ENCODE measurements at regions not wholly inside any gene's neighbourhood (a gene's known extent, or its start where the extent isn't known, plus 50 kb on each side); places are given as distances from the start of the nearest gene placed in this dataset.

DNA sequence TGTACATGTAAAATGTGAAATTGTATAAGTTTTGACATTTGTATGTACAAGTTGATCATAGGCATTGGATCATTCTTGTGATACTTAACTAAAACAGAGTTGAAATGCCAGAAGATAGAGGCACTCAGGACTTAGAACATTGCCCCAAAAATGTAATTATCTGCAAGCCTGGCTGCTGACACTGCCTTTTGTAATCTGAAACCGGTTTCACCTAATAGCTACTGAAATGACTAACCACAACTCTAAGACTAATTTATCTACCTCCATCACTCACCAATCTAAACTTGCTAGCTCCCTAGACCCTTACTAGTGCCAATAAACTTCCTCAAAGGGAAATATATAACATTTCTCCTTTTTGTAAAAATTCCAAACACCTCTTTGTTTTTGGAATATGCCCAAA, 2596.2 kb downstream of the PCDH9 start:
- H3K27ac ChIP-seq = no peak overlapping the region
- no peak overlapping the region for H3K4me3 ChIP-seq
- H3K4me1 ChIP-seq = no peaks in the 10 kb centered on the region
- WGBS = 63% methylated on average over 1 of the region's 1 CpG
- H3K36me3 ChIP-seq = no peaks in the 10 kb centered on the region
- H3K27me3 ChIP-seq = no peaks in the 10 kb centered on the region
- TF ChIP-seq POLR2AphosphoS5 (IDR thresholded peaks at IDR 0.05) (no peak), EP300 (IDR thresholded peaks at IDR 0.05) (no peak), POLR2A (IDR thresholded peaks at IDR 0.05) (no peak)
- TF ChIP-seq, protein P1, sequence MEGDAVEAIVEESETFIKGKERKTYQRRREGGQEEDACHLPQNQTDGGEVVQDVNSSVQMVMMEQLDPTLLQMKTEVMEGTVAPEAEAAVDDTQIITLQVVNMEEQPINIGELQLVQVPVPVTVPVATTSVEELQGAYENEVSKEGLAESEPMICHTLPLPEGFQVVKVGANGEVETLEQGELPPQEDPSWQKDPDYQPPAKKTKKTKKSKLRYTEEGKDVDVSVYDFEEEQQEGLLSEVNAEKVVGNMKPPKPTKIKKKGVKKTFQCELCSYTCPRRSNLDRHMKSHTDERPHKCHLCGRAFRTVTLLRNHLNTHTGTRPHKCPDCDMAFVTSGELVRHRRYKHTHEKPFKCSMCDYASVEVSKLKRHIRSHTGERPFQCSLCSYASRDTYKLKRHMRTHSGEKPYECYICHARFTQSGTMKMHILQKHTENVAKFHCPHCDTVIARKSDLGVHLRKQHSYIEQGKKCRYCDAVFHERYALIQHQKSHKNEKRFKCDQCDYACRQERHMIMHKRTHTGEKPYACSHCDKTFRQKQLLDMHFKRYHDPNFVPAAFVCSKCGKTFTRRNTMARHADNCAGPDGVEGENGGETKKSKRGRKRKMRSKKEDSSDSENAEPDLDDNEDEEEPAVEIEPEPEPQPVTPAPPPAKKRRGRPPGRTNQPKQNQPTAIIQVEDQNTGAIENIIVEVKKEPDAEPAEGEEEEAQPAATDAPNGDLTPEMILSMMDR (IDR thresholded peaks at IDR 0.05) = no peak
- H3K9me3 ChIP-seq = no peaks in the 10 kb centered on the region
- DNase-seq (ENCODE audit: low spot score in 2 of 2) = no peak

DNA sequence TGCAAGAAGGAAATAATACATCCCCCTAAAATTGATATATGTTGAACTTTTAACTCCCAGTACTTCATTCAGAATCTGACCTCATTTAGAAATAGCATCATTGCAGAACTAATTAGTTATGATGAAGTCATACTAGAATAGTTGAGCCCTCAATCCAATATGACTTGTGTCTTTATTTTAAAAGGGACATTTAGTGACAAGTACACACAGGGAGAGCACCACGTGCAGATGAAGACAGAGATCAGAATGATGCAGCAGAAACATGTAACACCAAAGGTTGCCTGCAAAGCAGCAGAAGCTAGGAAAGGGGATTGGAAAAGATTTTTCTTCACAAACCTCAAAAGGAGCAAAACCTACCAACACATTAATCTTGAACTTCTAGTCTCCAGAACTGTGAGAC, 2602.5 kb downstream of the PCDH9 start:
- H3K4me1 ChIP-seq = no peaks in the 10 kb centered on the region
- 38% methylated on average over 1 of the region's 1 CpG for WGBS
- no peaks in the 10 kb centered on the region for H3K9me3 ChIP-seq
- TF ChIP-seq POLR2A (IDR thresholded peaks at IDR 0.05) (no peak), POLR2AphosphoS5 (IDR thresholded peaks at IDR 0.05) (no peak), EP300 (IDR thresholded peaks at IDR 0.05) (no peak)
- TF ChIP-seq, protein P1 (IDR thresholded peaks at IDR 0.05) = no peak
- H3K4me3 ChIP-seq = no peak overlapping the region
- H3K27ac ChIP-seq = no peak overlapping the region
- H3K36me3 ChIP-seq = no peaks in the 10 kb centered on the region
- no peak for DNase-seq (ENCODE audit: low spot score in 2 of 2)
- H3K27me3 ChIP-seq = no peaks in the 10 kb centered on the region

DNA sequence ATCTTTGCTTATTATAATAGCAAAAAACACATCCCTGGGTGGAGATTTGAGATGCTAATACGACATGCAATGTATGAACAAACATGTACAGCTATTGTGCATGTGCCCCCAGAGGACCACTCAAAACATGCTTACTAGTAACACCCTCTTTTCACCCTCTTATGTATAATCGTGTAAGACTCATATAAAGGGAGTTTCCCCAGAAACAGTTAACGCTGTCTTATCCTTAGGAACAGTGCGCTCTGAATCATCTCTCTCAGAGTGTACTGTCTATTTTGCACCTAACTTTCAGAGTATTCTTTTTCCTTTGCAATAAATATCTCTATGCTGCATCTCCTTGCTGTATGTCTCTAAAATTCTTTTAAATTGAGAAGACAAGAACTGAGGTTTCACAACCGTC, 2604.0 kb downstream of the PCDH9 start:
- H3K4me1 ChIP-seq = no peaks in the 10 kb centered on the region
- no peak overlapping the region for H3K4me3 ChIP-seq
- no peak overlapping the region for H3K27ac ChIP-seq
- TF ChIP-seq POLR2A (IDR thresholded peaks at IDR 0.05) (no peak), POLR2AphosphoS5 (IDR thresholded peaks at IDR 0.05) (no peak), EP300 (IDR thresholded peaks at IDR 0.05) (no peak)
- TF ChIP-seq, protein P1 (IDR thresholded peaks at IDR 0.05) = no peak
- no peaks in the 10 kb centered on the region for H3K27me3 ChIP-seq
- no peaks in the 10 kb centered on the region for H3K9me3 ChIP-seq
- no peaks in the 10 kb centered on the region for H3K36me3 ChIP-seq
- 84% methylated on average over 5 of the region's 5 CpGs for WGBS
- DNase-seq (ENCODE audit: low spot score in 2 of 2) = no peak

DNA sequence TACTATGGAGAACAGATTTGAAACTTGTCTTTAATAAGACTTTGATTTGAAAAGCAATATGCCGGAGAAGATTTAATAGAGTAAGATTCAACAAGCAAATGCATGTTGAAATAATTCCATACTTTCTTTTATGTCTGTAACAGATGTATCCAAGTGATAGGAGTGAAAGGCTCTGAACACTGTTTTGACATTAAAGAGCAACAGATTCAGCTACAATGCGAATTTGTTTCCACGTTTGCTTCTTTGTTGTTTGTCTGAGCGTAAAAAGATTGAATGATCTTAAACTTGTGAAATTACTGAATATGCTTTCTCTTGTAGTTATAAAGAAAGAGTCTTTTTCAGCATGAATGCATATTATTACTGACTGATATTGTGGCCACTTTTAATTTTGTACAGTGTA, 2612.9 kb downstream of the PCDH9 start:
- no peak for DNase-seq (ENCODE audit: low spot score in 2 of 2)
- Histone ChIP-seq H3K27ac (no peak overlapping the region), H3K9me3 (no peaks in the 10 kb centered on the region), H3K4me1 (no peaks in the 10 kb centered on the region), H3K27me3 (no peaks in the 10 kb centered on the region), H3K4me3 (no peak overlapping the region), H3K36me3 (no peaks in the 10 kb centered on the region)
- TF ChIP-seq POLR2A (IDR thresholded peaks at IDR 0.05) (no peak), POLR2AphosphoS5 (IDR thresholded peaks at IDR 0.05) (no peak)
- WGBS = 49% methylated on average over 4 of the region's 4 CpGs

DNA sequence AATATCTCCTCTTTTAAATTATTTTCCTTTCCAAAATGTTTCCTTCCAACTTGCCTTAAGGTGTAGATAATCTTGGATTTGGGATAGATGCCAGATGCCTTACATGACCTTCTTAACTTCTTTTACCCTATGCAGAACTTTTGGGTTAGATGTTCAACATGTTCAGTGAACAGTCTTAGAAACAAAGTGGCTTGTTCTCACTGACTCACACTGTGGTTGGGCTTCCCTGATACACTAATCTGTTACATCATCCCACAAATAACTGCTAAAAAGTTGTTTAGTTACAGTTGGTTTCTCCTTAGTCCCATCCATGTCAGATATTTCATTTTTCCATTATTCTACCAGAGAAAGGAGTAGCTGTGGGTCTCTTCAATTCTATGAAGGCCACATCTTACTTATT, 2638.2 kb downstream of the PCDH9 start:
- no peaks in the 10 kb centered on the region for H3K36me3 ChIP-seq
- no peak overlapping the region for H3K4me3 ChIP-seq
- H3K4me1 ChIP-seq = no peaks in the 10 kb centered on the region
- H3K27ac ChIP-seq = no peak overlapping the region
- DNase-seq (ENCODE audit: low spot score in 2 of 2) = no peak
- no peaks in the 10 kb centered on the region for H3K9me3 ChIP-seq
- no peaks in the 10 kb centered on the region for H3K27me3 ChIP-seq
- TF ChIP-seq EP300 (IDR thresholded peaks at IDR 0.05) (no peak), POLR2A (IDR thresholded peaks at IDR 0.05) (no peak), POLR2AphosphoS5 (IDR thresholded peaks at IDR 0.05) (no peak)
- TF ChIP-seq, protein P1 (IDR thresholded peaks at IDR 0.05) = no peak

DNA sequence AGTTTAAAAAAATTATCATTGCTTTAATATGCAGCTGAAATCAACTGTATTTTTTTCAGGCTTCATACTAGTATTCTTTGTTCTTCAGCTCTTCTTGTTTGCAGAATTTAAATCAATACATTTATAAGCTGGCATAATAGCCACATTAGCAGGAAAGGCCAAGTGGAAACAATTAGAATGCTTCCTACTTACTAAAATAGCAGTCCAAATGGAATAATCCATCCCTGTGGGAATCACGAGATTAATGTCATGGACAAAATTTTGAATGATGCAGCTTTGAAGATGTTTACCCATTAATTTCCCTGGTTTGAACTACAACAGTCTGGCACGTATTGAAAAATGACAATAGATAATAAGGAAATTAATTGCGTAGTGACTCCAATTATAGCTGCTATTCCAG, 2650.8 kb downstream of the PCDH9 start:
- TF ChIP-seq EP300 (IDR thresholded peaks at IDR 0.05) (no peak), POLR2AphosphoS5 (IDR thresholded peaks at IDR 0.05) (no peak)
- TF ChIP-seq, protein P1 (IDR thresholded peaks at IDR 0.05) = no peak
- Histone ChIP-seq H3K27me3 (no peaks in the 10 kb centered on the region), H3K27ac (no peak overlapping the region), H3K36me3 (no peaks in the 10 kb centered on the region), H3K4me3 (no peak overlapping the region), H3K9me3 (no peaks in the 10 kb centered on the region), H3K4me1 (no peaks in the 10 kb centered on the region)
- no peak for DNase-seq (ENCODE audit: low spot score in 2 of 2)
- 42% methylated on average over 3 of the region's 3 CpGs for WGBS

All from suprapubic skin (tissue), 4 donors.